RWPE1 (cell line): ENCODE measurements at regions not wholly inside any gene's neighbourhood (a gene's known extent, or its start where the extent isn't known, plus 50 kb on each side); places are given as distances from the start of the nearest gene placed in this dataset.

Experiments used
- CTCF ChIA-PET: fragments of 350-600 bp; sonication (Branson Sonifier 250); formaldehyde crosslinking; extraction: SDS; loops from one replicate; lab custom pipeline; 2021; lab: Yijun Ruan, JAX
- POLR2A ChIA-PET: fragments of 400-600 bp; formaldehyde crosslinking; extraction: SDS; loops from one replicate; lab custom pipeline; 2020; ENCODE audit warnings: antibody characterized with exemption; ENCODE audit not compliant: low non-redundant PET; lab: Yijun Ruan, JAX
- DNase-seq: peaks from one replicate; pipeline ENCODE4 v3.0.0; 2012; ENCODE audit warnings: low spot score
- H3K27ac ChIP-seq: fragments of 450-650 bp; 2 replicates; pipeline ENCODE4 v1.5.1; 2017
- CTCF ChIP-seq: fragments of 450-650 bp; conservative IDR thresholded peaks from 2 replicates; pipeline ENCODE4 v1.5.1; 2017; ENCODE audit warnings: low read depth, mild to moderate bottlenecking

- DNase-seq = no peak
- POLR2A ChIA-PET = no interaction called here
- CTCF ChIA-PET = no interaction called here
- H3K27ac ChIP-seq = no peak overlapping the region
- no peak for TF ChIP-seq CTCF
Measured at GRCh38 chr4:30833206-30833605, 113.0 kb downstream of the PCDH7 start.

- ChIA-PET POLR2A (no interaction called here), CTCF (no interaction called here)
- no peak for DNase-seq
- no peak for TF ChIP-seq CTCF
- no peak overlapping the region for H3K27ac ChIP-seq
Measured at GRCh38 chr4:30835044-30835443, 114.9 kb downstream of the PCDH7 start.

GRCh38 chr4:30836231-30836630 lies 116.1 kb downstream of the PCDH7 start:
- no peak for DNase-seq
- CTCF ChIA-PET = no interaction called here
- no peak overlapping the region for H3K27ac ChIP-seq
- POLR2A ChIA-PET = no interaction called here
- TF ChIP-seq CTCF = no peak

GRCh38 chr4:30837131-30837539 lies 117.0 kb downstream of the PCDH7 start:
- H3K27ac ChIP-seq = no peak overlapping the region
- ChIA-PET CTCF (no interaction called here), POLR2A (no interaction called here)
- DNase-seq = peak; percentile 1
- no peak for TF ChIP-seq CTCF

- H3K27ac ChIP-seq = no peak overlapping the region
- no peak for DNase-seq
- POLR2A ChIA-PET = no interaction called here
- TF ChIP-seq CTCF = no peak
- CTCF ChIA-PET = no interaction called here
Measured at GRCh38 chr4:30837861-30838260, 117.7 kb downstream of the PCDH7 start.

GRCh38 chr4:30838331-30838730 lies 118.2 kb downstream of the PCDH7 start:
- H3K27ac ChIP-seq = no peak overlapping the region
- no peak for DNase-seq
- ChIA-PET CTCF (no interaction called here), POLR2A (no interaction called here)
- TF ChIP-seq CTCF = no peak
